HEK293 (cell line): ENCODE measurements at regions not wholly inside any gene's neighbourhood (a gene's known extent, or its start where the extent isn't known, plus 50 kb on each side); places are given as distances from the start of the nearest gene placed in this dataset.

Experiments used
- CTCF ChIA-PET: fragments of 350-600 bp; formaldehyde crosslinking; extraction: SDS; loops from one replicate; lab custom pipeline; 2021; ENCODE audit warnings: antibody characterized with exemption; lab: Yijun Ruan, JAX
- POLR2A ChIA-PET: fragments of 300-600 bp; formaldehyde crosslinking; extraction: SDS; loops from one replicate; lab custom pipeline; 2020; ENCODE audit warnings: antibody characterized with exemption, inconsistent platforms; lab: Yijun Ruan, JAX
- H3K27ac ChIP-seq: fragments of 200-500 bp; sonication (Bioruptor generic); 2 replicates; pipeline ENCODE4 v1.5.1; 2014; ENCODE audit warnings: low read depth, low read length, control low read depth, inconsistent platforms; ENCODE audit errors: extremely low read depth
- H3K36me3 ChIP-seq, 2 experiments: fragments of 200-500 bp in 1 of 2; sonication (Bioruptor generic) in 1 of 2; 1 replicate in 1 of 2; 2 replicates in 1 of 2; pipeline ENCODE4 v1.5.1; 2014 to 2017; ENCODE audit warnings: inconsistent platforms in 2 of 2, low read length in 2 of 2; ENCODE audit not compliant: control insufficient read depth in 2 of 2, insufficient read depth in 1 of 2
- H3K4me1 ChIP-seq: fragments of 200-500 bp; sonication (Bioruptor generic); 2 replicates; pipeline ENCODE4 v1.5.1; 2014; ENCODE audit warnings: mild to moderate bottlenecking, low read length, inconsistent platforms; ENCODE audit not compliant: control insufficient read depth, insufficient read depth
- H3K4me3 ChIP-seq: 2 replicates; pipeline ENCODE4 v1.5.1; 2011; ENCODE audit warnings: low read depth, mild to moderate bottlenecking, control low read depth, low read length, moderate library complexity
- H3K9me3 ChIP-seq: fragments of 200-500 bp; sonication (Bioruptor generic); 2 replicates; pipeline ENCODE4 v1.5.1; 2014; ENCODE audit warnings: low read depth, low read length, inconsistent platforms; ENCODE audit not compliant: control insufficient read depth, insufficient read depth
- FEZF1 ChIP-seq: fragments of 450-650 bp; formaldehyde crosslinking; IDR thresholded peaks from 2 replicates; pipeline ENCODE4 v1.5.1; 2016; ENCODE audit warnings: missing biosample characterization, missing genetic modification characterization
- HOXD13 ChIP-seq: sonication (generic); formaldehyde crosslinking; IDR thresholded peaks from 2 replicates; pipeline ENCODE4 v1.8.0; 2022; ENCODE audit warnings: missing genetic modification reagents, borderline replicate concordance
- IKZF3 ChIP-seq: fragments of 450-650 bp; IDR thresholded peaks from 2 replicates; pipeline ENCODE4 v1.5.0; 2018; ENCODE audit warnings: missing biosample characterization, mild to moderate bottlenecking, missing genetic modification characterization, moderate library complexity
- KLF9 ChIP-seq: fragments of 450-650 bp; formaldehyde crosslinking; IDR thresholded peaks from 2 replicates; pipeline ENCODE4 v1.5.1; 2016; ENCODE audit warnings: missing biosample characterization, missing genetic modification characterization, low read depth
- PRDM1 ChIP-seq: fragments of 450-650 bp; formaldehyde crosslinking; IDR thresholded peaks from 2 replicates; pipeline ENCODE4; 2016; ENCODE audit warnings: missing biosample characterization, missing genetic modification characterization
- ZNF155 ChIP-seq: fragments of 450-650 bp; formaldehyde crosslinking; IDR thresholded peaks from 2 replicates; pipeline ENCODE4 v1.5.1; 2016; ENCODE audit warnings: missing biosample characterization, missing genetic modification characterization
- ZNF280C ChIP-seq: fragments of 450-650 bp; formaldehyde crosslinking; IDR thresholded peaks from 2 replicates; pipeline ENCODE4 v1.5.1; 2016; ENCODE audit warnings: missing biosample characterization, missing genetic modification characterization
- ZNF280D ChIP-seq: fragments of 450-650 bp; formaldehyde crosslinking; IDR thresholded peaks from 2 replicates; pipeline ENCODE4 v1.5.1; 2016; ENCODE audit warnings: missing biosample characterization, missing genetic modification characterization
- ZNF426 ChIP-seq: fragments of 450-650 bp; formaldehyde crosslinking; IDR thresholded peaks from 2 replicates; pipeline ENCODE4 v1.5.1; 2017; ENCODE audit warnings: missing biosample characterization, missing genetic modification characterization, mild to moderate bottlenecking, inconsistent platforms, moderate library complexity
- ZNF600 ChIP-seq: fragments of 450-650 bp; formaldehyde crosslinking; IDR thresholded peaks from 2 replicates; pipeline ENCODE4 v1.5.1; 2016; ENCODE audit warnings: missing biosample characterization, missing genetic modification characterization
- ZNF621 ChIP-seq: fragments of 450-650 bp; formaldehyde crosslinking; IDR thresholded peaks from 2 replicates; pipeline ENCODE4 v1.5.1; 2017; ENCODE audit warnings: missing biosample characterization, missing genetic modification characterization
- ZNF701 ChIP-seq: fragments of 450-650 bp; formaldehyde crosslinking; IDR thresholded peaks from 2 replicates; pipeline ENCODE4 v1.5.1; 2016; ENCODE audit warnings: missing biosample characterization, missing genetic modification characterization

- CTCF ChIA-PET: no interaction called here
- POLR2A ChIA-PET: no interaction called here
- no peaks in the 10 kb centered on the region for H3K36me3 ChIP-seq
- no peak overlapping the region for H3K4me3 ChIP-seq
- no peaks in the 10 kb centered on the region for H3K9me3 ChIP-seq
- TF ChIP-seq ZNF155 (tag by site-specific recombination) (no peak), ZNF280D (no peak), IKZF3 (tag by site-specific recombination) (no peak), PRDM1 (tag by site-specific recombination) (no peak), ZNF621 (tag by site-specific recombination) (no peak), ZNF426 (tag by site-specific recombination) (no peak), HOXD13 (CRISPR knock-in tag) (no peak)
- no peaks in the 10 kb centered on the region for H3K4me1 ChIP-seq
- H3K27ac ChIP-seq: no peak overlapping the region
These were observed 1013.3 kb downstream of the TUSC7 start for GRCh38 chr3:117722856-117723255.

- TF ChIP-seq ZNF701 (tag by site-specific recombination): no peak
- TF ChIP-seq KLF9 (tag by site-specific recombination): no peak
- TF ChIP-seq ZNF600 (tag by site-specific recombination): no peak
These were observed 1014.2 kb downstream of the TUSC7 start for GRCh38 chr3:117723825-117724224.

GRCh38 chr3:117725314-117725713 lies 1015.7 kb downstream of the TUSC7 start:
- ChIA-PET POLR2A (no interaction called here), CTCF (interaction anchor here (0.5 kb wide), 1 partner anchor 312 kb away, joined by 4 read pairs; no protein-coding TSS in a partner anchor)
- TF ChIP-seq ZNF280D (no peak), FEZF1 (tag by site-specific recombination) (no peak), ZNF280C (tag by site-specific recombination) (no peak)
- no peaks in the 10 kb centered on the region for H3K36me3 ChIP-seq
- no peaks in the 10 kb centered on the region for H3K9me3 ChIP-seq
- H3K27ac ChIP-seq: no peak overlapping the region
- no peaks in the 10 kb centered on the region for H3K4me1 ChIP-seq
- no peak overlapping the region for H3K4me3 ChIP-seq

More at GRCh38 chr3:117723825-117724224, 1014.2 kb downstream of the TUSC7 start:
- H3K9me3 ChIP-seq: no peaks in the 10 kb centered on the region
- H3K4me1 ChIP-seq: no peaks in the 10 kb centered on the region
- no peak overlapping the region for H3K4me3 ChIP-seq
- no peak overlapping the region for H3K27ac ChIP-seq
- POLR2A ChIA-PET: no interaction called here
- CTCF ChIA-PET: no interaction called here
- no peaks in the 10 kb centered on the region for H3K36me3 ChIP-seq
